ENCODE measurements at regions not wholly inside any gene's neighbourhood (a gene's known extent, or its start where the extent isn't known, plus 50 kb on each side); places are given as distances from the start of the nearest gene placed in this dataset.

DNA sequence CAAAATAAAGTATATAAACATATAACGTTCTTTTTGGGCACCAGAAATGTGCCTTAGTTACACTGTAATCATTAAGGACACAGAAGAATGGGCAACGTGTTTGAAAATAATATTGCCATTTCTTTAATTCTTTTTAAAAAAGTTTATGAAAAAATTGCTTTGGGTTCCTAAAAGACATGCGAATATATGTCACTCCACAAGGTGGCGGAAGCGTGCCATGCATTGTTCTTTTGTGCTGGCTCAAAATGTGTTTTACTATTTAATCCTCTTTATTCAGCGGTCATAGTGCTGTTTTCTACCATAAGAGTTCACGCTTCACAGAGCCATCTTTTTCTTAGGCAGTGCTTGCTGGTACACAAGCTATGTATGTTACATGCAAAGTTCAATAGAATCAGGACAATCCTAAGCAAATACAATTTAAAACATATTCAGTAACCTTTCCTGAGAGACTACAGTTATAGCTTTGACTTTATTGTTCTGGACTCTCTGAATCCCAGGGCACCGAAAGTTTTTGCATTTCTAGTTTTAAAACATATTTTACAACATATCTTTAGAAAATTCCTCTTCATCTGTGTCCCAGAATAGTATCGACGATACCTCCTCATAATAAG lies 147.8 kb upstream of the ERBB4 start:
- DNase-seq: peak; percentile 42

DNA sequence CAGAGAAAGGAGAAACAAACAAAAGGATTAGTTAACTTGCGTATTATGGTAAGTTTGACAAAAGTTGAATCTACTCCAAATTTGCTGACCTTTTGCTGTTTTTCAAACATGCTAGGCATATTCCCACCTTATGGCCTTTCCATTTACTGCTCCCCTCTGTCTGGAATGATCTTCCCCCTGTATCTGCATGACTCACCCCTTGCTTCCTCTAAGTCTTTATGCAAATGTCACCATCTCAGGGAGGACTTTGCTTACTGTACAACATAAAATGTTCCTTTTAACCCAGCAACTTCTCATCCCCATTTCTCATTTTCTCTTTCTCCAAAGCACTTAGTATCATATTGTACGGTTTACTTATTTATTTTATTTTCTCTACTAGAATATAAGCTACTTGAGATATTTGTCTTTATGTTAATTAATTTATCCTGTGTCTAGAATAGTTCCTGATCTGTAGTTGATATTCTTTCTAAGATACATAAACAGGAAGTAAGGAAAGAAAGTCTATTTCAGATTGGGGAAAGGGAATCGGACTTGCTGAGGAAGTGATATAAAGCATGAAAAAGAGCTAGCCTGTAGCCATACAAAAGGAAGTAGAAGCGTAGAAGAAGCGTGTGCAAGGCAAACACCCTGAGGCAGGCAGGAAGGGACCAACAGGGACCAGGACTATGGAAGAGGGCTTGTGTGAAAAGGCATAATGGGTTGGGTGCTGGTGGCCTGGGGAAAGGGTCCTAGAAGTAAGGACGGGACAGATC lies 144.9 kb upstream of the ERBB4 start:
- peak; percentile 25 for DNase-seq

DNA sequence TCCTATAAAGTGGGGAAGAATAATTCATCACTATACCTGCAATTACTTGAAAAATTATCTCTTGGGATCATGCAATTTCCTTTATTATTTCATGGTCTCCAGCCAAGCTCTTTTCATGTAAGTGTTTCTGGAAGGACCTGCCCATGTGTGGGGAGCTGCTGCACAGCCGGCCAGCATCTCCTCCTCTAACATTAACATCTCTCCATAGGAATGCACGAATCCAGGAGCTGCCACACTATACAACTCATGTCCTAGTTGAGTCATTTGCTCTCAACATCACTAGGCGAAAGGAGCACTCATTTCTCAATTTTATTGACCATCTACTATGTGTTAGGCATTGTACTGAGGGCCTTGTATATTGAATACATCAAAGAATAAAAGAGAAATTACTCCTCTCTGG lies 144.3 kb upstream of the ERBB4 start:
- DNase-seq: no peak

DNA sequence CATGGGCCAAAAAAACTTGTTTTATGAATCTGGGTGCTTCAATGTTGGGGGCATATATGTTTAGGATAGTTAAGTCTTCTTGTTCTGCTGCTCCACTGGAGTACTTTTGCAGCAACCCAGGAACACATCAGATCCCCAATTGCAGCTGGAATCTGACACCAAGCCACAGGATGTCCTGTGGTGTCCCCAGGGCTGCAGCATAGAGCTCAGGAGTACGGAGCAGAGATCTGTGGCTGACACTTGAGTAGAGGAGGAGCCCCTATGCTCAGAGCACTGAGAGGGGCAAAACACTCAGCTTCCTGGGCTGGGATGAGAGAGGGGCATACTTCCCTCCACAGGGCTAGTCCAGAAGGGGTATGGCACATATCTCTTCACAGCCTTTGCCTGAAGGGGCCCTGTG lies 138.9 kb upstream of the ERBB4 start:
- no peak for DNase-seq

DNA sequence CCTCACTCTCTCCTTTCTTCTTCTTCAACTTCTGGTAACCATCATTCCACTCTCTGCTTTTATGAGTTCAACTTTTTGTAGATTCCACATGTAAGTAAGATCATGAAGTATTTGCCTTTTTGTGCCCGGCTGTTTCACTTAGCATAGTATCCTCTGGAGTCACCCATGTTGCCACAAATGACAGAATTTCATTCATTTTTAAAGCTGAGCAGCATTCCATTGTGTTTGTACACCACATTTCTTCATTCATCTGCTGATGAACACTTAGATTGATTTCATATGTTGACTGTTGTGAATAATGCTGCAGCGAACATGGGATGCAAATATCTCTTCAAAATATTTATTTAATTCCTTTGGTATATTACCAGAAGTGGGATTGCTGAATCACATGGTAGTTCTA lies 133.6 kb upstream of the ERBB4 start:
- no peak for DNase-seq

DNA sequence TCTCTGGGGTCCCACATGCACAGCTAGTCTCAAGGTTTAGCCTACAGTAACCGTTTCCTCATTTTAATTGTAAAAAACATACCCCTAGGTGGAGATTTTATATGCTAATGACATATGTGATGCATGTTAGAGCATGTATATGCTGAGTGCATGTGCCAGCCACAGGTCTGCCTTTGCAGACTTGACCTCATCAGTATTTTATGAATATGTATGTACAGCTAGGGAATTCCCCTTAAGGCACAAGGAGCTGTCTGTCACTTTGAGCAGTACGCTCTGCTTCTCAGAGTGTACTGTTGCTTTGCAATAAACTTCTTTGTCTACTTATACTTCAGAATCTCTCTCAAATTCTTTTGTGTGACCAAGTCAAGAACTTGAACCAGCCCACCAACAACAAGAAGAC lies 131.2 kb upstream of the ERBB4 start:
- no peak for DNase-seq

DNA sequence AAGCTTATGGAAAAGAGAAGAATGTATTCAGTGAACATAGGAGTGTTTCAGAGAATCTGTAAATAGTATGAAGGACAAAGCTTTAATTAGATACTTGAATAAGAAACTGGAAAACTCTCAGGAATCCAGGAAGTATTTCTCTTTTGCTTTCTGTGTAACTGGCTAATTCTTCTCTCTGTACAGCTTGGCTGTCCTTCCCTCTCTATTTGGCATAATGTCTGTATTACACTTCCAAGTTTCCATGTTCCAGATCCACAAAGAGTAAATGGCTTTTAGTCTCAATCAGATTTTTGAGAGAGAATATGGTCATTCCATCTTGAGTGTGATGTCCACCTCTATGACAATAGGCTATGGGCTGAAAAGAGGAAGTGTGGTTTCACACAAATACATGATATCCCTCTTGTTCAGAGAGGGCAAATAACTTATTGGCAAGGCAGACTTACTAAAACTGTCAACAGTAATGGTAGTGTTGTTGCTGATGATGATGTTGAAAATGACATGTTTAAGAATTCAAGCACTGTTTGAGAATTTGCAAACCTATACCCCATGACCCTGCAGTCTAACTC lies 129.2 kb upstream of the ERBB4 start:
- no peak for DNase-seq

DNA sequence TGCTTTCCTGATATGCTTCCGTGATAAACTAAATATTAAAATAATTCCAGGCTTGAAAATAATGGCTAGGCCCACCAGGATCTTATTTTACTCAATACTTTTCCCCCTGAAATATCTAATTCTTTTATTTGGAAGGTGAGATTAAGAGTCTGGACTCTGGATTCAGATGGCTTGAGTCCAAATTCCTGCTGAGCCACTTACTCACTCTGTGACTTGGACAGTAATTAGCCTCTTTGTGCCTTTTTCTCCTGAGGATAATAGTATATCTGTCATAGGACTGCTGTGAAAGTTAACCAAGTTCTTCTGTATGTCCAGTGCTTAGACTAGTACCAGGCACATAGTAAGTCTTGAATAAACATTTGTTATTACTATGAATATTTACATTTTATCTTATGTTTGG lies 127.3 kb upstream of the ERBB4 start:
- no peak for DNase-seq

DNA sequence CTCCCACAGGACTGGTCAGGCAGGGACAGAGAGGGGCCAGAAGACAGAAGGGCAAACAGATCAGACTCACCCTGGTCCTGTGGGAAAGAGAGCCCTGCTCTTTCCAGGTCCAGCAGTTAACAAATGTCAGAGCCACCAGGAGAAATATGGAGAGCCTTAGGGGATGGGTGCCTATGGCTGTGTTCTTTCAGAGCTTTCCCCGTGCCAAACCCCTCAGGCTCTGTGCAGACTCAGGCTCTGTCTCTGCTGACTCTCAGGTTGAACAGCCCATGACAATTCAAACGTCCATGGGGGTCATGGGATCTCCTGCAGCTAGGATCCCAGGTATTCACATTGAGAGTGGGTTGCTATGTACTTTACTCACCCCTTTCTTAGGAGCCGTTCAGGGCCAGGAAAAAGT lies 120.8 kb upstream of the ERBB4 start:
- DNase-seq: no peak

DNA sequence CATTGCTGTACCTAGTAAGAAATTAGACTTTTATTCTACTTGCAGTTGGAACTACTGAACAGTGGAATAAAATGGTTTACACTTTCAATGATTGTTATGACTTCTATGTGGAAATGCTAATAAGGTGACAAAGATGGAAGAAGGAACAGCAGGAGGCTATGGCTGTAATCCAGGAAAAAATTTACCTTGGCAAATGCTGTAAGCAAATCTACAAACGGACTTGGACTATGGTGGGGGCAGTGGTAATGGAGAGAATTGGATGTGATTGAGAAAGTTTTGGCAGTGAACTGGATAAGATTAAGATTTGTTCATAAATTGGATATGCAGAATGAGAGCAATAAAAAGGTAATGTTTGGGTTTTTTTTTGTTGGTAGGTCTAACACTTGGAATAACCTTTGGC lies 111.0 kb upstream of the ERBB4 start:
- no peak for DNase-seq

DNA sequence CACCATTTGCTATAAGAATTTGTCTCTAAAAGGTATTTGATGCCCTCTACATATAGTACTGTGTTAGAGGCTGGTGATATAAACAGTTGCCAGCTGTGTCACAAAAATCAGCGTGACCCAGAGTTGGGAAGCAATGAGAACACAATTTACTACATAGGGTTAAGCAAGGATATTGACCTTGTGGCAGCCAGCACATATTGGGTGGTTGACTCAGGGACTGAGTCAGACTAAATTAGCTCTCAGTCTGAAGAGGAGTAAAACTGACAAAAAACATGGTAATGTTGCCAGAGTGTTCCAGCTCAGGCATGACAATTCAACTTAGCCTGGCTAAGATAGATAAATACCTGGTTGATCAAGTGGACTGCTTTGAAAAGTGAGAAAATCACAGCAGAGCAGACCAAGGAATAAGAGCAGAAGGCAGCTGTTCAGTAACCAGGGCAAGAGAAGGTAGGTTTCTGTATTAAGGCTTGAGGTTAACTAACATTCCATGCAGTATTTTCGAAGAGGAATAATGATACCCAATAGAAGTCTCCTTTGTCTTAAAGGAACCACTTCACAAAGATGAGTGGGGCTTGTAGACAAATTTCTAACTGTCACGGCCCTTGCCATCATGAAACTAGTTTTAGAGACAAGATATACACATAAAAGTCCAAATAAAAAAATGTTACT lies 108.2 kb upstream of the ERBB4 start:
- no peak for DNase-seq

DNA sequence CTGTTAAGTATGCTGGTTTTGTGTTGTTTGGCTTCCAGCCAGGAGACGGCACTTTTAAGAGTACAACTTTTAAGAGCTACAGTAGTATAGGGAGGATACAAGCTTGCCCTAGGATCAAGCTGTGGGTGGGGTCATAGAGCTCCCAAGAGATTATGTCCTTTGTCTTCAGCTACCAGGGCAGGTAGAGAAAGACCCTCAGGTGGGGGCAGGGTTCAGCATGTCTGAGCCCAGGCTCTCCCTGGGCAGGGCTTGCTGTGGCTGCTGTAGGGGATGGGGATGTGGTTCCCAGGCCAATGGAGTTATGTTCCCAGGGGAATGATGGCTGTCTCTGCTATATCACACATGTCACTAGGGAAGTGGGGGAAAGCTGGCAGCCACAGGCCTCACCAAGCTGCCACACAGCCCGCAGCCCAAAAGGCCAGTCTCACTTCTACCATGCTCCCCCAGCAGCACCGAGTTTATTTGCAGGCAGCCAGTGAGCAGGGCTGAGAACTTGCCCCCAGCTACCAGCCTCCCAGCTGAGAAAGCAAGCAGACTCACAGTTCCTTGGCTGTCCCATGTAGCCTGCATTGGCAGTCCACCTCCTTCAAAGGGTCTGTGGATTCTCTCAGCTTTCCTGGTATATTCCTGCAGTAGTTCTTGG lies 105.7 kb upstream of the ERBB4 start:
- DNase-seq: no peak

DNA sequence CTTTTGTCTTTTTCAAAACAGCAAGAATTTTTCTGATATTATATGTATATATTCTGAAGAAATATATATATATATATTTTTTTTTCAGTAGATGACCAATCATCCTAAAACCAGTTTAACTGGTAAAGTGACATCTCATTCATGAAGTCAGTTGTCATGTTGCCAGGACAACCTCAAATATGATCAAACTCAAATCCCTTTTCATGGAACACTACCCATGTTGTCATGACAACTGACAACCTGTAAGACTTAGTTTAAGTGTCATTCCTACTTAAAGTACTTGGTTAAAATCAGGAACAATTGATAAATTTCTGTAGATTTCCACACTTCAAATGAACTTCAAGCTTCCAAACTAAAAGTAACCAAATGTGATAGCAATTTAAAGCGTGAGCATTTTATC lies 101.8 kb upstream of the ERBB4 start:
- no peak for DNase-seq

DNA sequence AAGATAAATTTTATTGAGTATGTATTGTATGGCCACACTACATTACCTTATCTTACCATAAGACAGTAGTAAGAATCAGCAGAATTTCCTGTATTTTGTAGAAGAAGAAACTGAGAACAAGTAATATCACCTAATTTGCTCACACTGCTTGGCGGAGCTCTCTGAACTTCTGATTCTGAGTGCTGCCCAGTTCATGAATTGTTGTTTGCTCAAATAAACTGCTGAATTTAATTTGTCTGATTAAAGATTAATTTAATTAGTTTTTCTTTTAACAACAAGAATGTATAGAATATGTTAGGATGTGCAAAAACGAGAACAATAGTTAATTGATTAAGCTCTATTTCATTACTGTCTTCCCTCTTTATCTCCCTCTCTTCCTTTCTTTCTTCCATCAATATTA lies 100.1 kb upstream of the ERBB4 start:
- no peak for DNase-seq

DNA sequence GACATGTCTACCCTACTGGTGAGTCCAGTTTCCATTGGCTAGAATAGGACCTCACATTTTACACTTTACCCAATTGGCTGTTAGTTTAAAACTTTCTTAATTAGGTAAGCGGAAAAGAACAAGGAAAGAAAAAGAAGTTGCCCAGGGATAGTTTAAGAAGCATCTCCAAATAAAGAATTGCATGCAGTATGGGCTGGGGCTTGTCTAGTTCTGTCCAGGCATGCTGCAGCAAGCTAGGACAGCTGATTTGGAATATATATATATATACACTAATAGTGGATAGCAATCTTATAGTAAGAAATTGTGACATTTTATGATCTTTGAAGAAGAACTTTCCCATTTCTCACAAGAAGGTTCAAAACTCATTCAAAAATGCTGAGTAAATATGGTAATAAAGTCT lies 90.0 kb upstream of the ERBB4 start:
- no peak for DNase-seq

DNA sequence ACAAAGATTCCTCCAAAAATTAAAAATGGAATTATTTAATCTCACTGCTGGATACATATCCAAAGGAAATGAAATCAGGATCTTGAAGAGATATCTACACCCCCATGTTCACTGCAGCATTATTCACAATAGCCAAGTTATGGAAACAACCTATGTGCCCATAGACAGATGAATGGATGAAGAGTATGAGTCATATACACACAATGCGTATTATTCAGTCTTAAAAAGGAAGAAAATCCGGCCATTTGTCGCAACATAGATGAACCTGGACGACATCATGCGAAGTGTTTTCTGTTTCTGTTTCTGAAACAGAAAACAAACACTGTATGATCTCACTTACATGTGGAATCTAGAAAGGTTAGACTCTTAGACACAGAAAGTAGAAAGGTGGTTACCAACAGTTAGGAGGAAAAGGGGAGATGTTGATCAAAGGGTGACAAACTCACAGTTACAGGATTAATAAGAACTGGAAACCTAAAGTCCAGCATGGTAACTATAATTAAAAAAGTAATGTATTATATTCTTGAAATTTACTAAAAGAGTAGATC lies 87.8 kb upstream of the ERBB4 start:
- DNase-seq: no peak

DNA sequence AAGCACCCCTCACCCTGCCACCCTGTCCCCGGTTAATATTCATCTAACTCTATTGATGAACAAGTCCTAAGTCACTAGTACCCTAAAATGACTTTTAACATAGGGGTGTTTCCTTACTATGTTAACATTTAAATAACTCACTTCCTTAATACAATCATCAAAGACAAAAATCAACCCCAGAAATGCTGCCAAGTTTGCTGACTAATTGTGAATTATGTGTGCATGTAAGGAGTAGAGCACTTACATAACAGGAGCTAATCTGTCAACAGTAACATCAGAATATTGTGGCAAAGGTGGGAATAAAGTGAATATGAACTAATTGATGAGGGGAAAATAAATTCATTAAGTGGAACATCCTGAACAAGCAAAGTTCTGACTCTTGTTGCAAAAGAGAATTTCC lies 81.4 kb upstream of the ERBB4 start:
- DNase-seq: no peak

DNA sequence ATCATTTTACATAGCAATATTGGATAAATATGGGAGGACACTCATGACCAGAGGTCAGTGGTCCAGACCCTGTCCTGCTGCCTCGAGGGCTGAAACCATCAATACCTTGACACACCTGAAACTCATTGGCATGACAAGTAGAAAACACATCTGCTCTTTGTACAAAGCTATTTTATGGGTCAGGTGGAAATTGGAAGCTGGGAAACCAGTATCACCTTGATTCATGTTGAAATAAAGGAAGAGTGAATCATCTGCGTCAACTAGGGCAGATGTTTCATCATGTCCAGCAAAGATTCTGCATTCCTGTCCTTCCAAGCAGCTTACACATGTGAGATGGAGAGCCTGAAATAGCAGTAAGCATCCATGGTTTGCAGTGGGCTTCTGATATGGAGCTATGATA lies 80.0 kb upstream of the ERBB4 start:
- DNase-seq: no peak

DNA sequence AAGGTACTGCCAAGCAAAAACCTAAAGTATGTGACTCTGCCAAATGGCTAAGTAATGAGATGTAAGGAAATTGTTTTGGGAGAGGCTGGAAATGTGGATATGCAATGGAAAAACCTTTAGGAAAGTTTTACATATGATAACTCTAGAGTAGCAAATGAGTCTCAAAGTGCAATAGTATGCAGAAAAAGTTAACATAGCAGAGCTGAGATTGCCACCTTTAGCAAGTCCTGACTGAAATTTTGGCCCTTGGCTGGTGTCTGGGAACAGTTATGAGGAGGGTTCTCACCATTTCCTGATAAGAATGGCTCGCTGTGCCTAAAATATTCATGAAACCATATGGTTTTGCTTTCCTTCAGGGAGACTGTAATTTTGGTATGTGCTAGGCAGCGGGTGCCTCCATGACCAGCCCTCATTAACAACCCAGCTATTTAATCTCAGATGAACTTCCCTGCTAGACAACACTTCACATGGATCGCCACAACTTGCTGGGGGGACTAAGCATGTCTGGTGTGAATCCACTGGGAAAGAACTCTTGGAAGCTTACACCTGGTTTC lies 72.3 kb upstream of the ERBB4 start:
- no peak for DNase-seq

DNA sequence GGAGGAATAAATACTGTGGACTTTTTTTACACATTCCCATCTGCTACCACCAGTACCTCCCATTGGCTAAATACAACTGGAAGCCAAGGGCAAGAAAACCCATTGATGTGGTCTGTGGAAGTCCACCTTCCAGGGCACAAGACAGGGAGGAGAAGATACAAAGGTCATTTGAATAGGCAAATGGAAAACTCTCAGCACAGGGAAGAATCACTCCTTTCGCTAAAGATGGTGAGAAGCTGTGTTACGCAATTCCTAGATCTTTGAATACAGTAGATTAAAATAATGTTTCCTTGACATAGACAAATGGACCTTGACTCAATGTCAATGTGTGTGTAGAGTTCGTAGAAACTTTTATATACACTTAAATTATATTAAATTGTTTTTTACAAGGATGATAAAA lies 70.9 kb upstream of the ERBB4 start:
- no peak for DNase-seq

DNA sequence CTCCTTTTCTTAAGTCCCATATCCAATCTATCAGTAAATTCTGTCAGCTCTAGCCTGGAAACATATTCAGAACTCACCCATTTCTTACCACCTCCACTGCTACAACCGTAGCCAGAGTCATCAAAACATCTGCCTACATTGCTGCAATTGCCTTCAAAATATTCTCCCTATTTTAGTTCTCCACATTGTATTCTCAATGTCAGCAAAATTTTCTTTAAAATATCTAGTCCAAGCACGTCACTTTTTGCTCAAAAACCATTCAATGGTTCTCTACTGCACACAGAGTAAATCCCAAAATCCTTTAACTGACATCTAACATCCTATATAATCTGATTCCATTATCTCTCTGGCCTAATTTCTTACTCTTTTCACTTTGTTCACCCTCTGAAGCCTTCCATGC lies 68.5 kb upstream of the ERBB4 start:
- DNase-seq: no peak

DNA sequence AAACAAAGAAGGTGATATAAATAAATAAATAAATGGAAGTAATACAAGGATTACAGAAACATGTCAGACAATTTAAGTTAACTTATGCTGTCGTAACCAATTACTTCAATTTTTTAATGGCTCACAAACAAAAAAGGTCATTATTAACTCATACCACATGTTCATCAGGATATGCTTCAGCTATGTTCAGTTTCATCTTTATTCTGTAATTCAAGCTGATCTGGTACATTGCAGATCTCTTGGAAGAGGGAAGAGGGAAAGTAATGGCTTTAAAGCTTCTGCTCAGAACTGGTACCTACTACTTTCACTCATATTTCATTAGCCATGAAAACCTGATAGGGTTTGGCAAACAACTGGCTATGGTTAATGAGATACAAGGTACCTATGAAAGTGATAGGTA lies 67.6 kb upstream of the ERBB4 start:
- DNase-seq: no peak

DNA sequence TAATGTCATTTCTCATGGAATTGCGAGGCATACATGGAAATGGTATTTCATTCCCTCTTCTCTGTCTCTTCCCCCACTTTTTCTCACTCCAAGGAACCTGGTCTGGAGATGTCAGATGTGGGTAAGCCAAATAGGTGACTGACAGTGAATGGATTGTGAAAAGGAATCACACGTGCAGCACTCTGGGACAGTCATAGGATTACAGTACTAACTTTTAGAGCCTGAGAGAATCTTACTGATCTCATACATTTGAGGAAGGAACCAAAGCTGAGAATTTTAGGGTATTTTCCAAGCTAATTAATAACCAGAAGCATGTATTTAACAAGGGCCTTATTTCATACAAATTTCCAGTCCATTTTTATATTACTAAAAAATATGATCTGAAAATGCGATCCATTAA lies 58.1 kb upstream of the ERBB4 start:
- no peak for DNase-seq
